ENCODE measurements at regions not wholly inside any gene's neighbourhood (a gene's known extent, or its start where the extent isn't known, plus 50 kb on each side); places are given as distances from the start of the nearest gene placed in this dataset.

- no peak for TF ChIP-seq CTCF (IDR thresholded peaks at IDR 0.05; ENCODE audit: poor library complexity, severe bottlenecking)
- DNase-seq (ENCODE audit: low spot score): no peak
- Histone ChIP-seq H3K36me3 (ENCODE audit: low read depth) (no peaks in the 10 kb centered on the region), H3K9me3 (ENCODE audit: severe bottlenecking) (no peaks in the 10 kb centered on the region), H3K4me1 (ENCODE audit: insufficient read depth, poor library complexity, severe bottlenecking) (no peaks in the 10 kb centered on the region), H3K27ac (ENCODE audit: poor library complexity, severe bottlenecking) (no peak overlapping the region), H3K27me3 (ENCODE audit: insufficient read depth, poor library complexity, severe bottlenecking) (no peaks in the 10 kb centered on the region), H3K4me3 (ENCODE audit: severe bottlenecking) (no peak overlapping the region)
- ATAC-seq (ENCODE audit: low read depth): no peak
Measured at GRCh38 chr6:6771964-6772363, 183.4 kb downstream of the LY86 start.

- ATAC-seq (ENCODE audit: low read depth): no peak
- no peak overlapping the region for H3K27ac ChIP-seq (ENCODE audit: poor library complexity, severe bottlenecking)
- H3K36me3 ChIP-seq (ENCODE audit: low read depth): no peaks in the 10 kb centered on the region
- DNase-seq (ENCODE audit: low spot score): no peak
- H3K9me3 ChIP-seq (ENCODE audit: severe bottlenecking): no peaks in the 10 kb centered on the region
- no peaks in the 10 kb centered on the region for H3K27me3 ChIP-seq (ENCODE audit: insufficient read depth, poor library complexity, severe bottlenecking)
- H3K4me3 ChIP-seq (ENCODE audit: severe bottlenecking): no peak overlapping the region
- no peak for TF ChIP-seq CTCF (IDR thresholded peaks at IDR 0.05; ENCODE audit: poor library complexity, severe bottlenecking)
- H3K4me1 ChIP-seq (ENCODE audit: insufficient read depth, poor library complexity, severe bottlenecking): no peaks in the 10 kb centered on the region
Measured at GRCh38 chr6:6772751-6773150, 184.2 kb downstream of the LY86 start.

GRCh38 chr6:6775074-6775473 lies 186.6 kb downstream of the LY86 start:
- H3K27me3 ChIP-seq (ENCODE audit: insufficient read depth, poor library complexity, severe bottlenecking): no peaks in the 10 kb centered on the region
- no peaks in the 10 kb centered on the region for H3K9me3 ChIP-seq (ENCODE audit: severe bottlenecking)
- DNase-seq (ENCODE audit: low spot score) (no peak), ATAC-seq (ENCODE audit: low read depth) (no peak)
- H3K4me3 ChIP-seq (ENCODE audit: severe bottlenecking): no peak overlapping the region
- no peak overlapping the region for H3K27ac ChIP-seq (ENCODE audit: poor library complexity, severe bottlenecking)
- no peaks in the 10 kb centered on the region for H3K36me3 ChIP-seq (ENCODE audit: low read depth)
- TF ChIP-seq CTCF (IDR thresholded peaks at IDR 0.05; ENCODE audit: poor library complexity, severe bottlenecking): no peak
- no peaks in the 10 kb centered on the region for H3K4me1 ChIP-seq (ENCODE audit: insufficient read depth, poor library complexity, severe bottlenecking)

GRCh38 chr6:6780231-6780630 lies 191.7 kb downstream of the LY86 start:
- no peak for TF ChIP-seq CTCF (IDR thresholded peaks at IDR 0.05; ENCODE audit: poor library complexity, severe bottlenecking)
- no peak for ATAC-seq (ENCODE audit: low read depth)
- Histone ChIP-seq H3K27ac (ENCODE audit: poor library complexity, severe bottlenecking) (no peak overlapping the region), H3K4me1 (ENCODE audit: insufficient read depth, poor library complexity, severe bottlenecking) (peaks cover 20% of the 10 kb centered on the region), H3K9me3 (ENCODE audit: severe bottlenecking) (no peaks in the 10 kb centered on the region), H3K36me3 (ENCODE audit: low read depth) (no peaks in the 10 kb centered on the region), H3K27me3 (ENCODE audit: insufficient read depth, poor library complexity, severe bottlenecking) (no peaks in the 10 kb centered on the region), H3K4me3 (ENCODE audit: severe bottlenecking) (no peak overlapping the region)
- DNase-seq (ENCODE audit: low spot score): no peak

GRCh38 chr6:6781172-6781872 lies 192.8 kb downstream of the LY86 start:
- ATAC-seq (ENCODE audit: low read depth) (peak; percentile 96), DNase-seq (ENCODE audit: low spot score) (no peak)
- H3K27ac ChIP-seq (ENCODE audit: poor library complexity, severe bottlenecking): peak overlapping the region; percentile 57
- no peaks in the 10 kb centered on the region for H3K27me3 ChIP-seq (ENCODE audit: insufficient read depth, poor library complexity, severe bottlenecking)
- no peaks in the 10 kb centered on the region for H3K9me3 ChIP-seq (ENCODE audit: severe bottlenecking)
- peaks cover 20% of the 10 kb centered on the region for H3K4me1 ChIP-seq (ENCODE audit: insufficient read depth, poor library complexity, severe bottlenecking)
- H3K36me3 ChIP-seq (ENCODE audit: low read depth): no peaks in the 10 kb centered on the region
- TF ChIP-seq CTCF (IDR thresholded peaks at IDR 0.05; ENCODE audit: poor library complexity, severe bottlenecking): no peak
- no peak overlapping the region for H3K4me3 ChIP-seq (ENCODE audit: severe bottlenecking)

All from RWPE2 (cell line).